ENCODE measurements at regions not wholly inside any gene's neighbourhood (a gene's known extent, or its start where the extent isn't known, plus 50 kb on each side); places are given as distances from the start of the nearest gene placed in this dataset.

DNA sequence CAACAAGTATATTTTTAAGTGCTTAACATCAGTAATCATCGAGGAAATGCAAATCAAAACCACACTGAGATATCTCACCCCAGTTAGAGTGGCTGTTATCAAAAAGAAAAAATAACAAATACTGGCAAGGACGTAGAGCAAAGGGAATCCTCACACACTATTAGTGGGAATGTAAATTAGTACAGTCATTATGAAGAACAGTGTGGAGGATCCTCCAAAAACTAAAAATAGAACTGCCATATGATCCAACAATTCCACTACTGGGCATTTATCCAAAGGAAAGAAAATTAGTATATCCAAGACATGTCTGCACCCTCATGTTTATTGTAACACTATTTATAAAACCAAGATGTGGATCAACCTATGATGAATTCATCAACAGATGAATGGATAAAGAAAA lies 149.0 kb upstream of the PWP1 start:
- H3K4me2 ChIP-seq (ENCODE audit: insufficient read depth, low read length), result no peak overlapping the region
- dilution Hi-C loops (cut with MboI; ENCODE audit: extremely low pct_ligation_motif_present, low sequenced_read_pairs) (no loop called here), intact Hi-C loops (cut with micrococcal nuclease) (no loop called here)
- no peak for FAIRE-seq
- H3K4me1 ChIP-seq (ENCODE audit: control insufficient read depth, extremely low read depth, insufficient read depth, low read length), result no peaks in the 10 kb centered on the region
- ChIA-PET CTCF (no interaction called here), POLR2A (no interaction called here)
- BruUV-seq (replicated peaks), result no TSS peak
- no peak for DNase-seq (ENCODE audit: low read depth, low spot score)
- no peaks in the 10 kb centered on the region for H4K20me1 ChIP-seq (replicated peaks; ENCODE audit: control insufficient read depth, extremely low read depth, insufficient read depth, low read length)
- no peaks in the 10 kb centered on the region for H3K9me3 ChIP-seq (replicated peaks; ENCODE audit: control insufficient read depth, insufficient read depth, low read length)
- no peak overlapping the region for H3K27ac ChIP-seq (ENCODE audit: insufficient read depth, low read depth, low read length)
- H3K36me3 ChIP-seq (ENCODE audit: control insufficient read depth in 2 of 2, extremely low read depth in 1 of 2, insufficient read depth in 2 of 2, low read length in 2 of 2), result no peaks in the 10 kb centered on the region
- no peaks in the 10 kb centered on the region for H3K79me2 ChIP-seq (ENCODE audit: control insufficient read depth, insufficient read depth, low read length)
- H3K9me1 ChIP-seq (replicated peaks; ENCODE audit: control insufficient read depth, extremely low read depth, insufficient read depth, low read length), result no peaks in the 10 kb centered on the region
- no peak overlapping the region for H3K9ac ChIP-seq (replicated peaks; ENCODE audit: extremely low read depth, insufficient read depth, low read length)
- no peak overlapping the region for H3K4me3 ChIP-seq (replicated peaks in 1 of 3; ENCODE audit: insufficient read depth in 1 of 3, low read depth in 1 of 3, low read length in 3 of 3)
- H3K27me3 ChIP-seq (ENCODE audit: control insufficient read depth in 2 of 2, insufficient read depth in 2 of 2, low read length in 2 of 2), result no peaks in the 10 kb centered on the region
- no peak for TF ChIP-seq MYC (IDR thresholded peaks at IDR 0.05; ENCODE audit: low read depth, low read length)
- TF ChIP-seq EZH2 (IDR thresholded peaks at IDR 0.05; ENCODE audit: borderline replicate concordance, low read depth, low read length, severe bottlenecking), result no peak
- TF ChIP-seq, protein P1, sequence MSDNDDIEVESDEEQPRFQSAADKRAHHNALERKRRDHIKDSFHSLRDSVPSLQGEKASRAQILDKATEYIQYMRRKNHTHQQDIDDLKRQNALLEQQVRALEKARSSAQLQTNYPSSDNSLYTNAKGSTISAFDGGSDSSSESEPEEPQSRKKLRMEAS (IDR thresholded peaks at IDR 0.05; ENCODE audit: insufficient read depth, insufficient read length), result no peak
- TF ChIP-seq, protein P2, sequence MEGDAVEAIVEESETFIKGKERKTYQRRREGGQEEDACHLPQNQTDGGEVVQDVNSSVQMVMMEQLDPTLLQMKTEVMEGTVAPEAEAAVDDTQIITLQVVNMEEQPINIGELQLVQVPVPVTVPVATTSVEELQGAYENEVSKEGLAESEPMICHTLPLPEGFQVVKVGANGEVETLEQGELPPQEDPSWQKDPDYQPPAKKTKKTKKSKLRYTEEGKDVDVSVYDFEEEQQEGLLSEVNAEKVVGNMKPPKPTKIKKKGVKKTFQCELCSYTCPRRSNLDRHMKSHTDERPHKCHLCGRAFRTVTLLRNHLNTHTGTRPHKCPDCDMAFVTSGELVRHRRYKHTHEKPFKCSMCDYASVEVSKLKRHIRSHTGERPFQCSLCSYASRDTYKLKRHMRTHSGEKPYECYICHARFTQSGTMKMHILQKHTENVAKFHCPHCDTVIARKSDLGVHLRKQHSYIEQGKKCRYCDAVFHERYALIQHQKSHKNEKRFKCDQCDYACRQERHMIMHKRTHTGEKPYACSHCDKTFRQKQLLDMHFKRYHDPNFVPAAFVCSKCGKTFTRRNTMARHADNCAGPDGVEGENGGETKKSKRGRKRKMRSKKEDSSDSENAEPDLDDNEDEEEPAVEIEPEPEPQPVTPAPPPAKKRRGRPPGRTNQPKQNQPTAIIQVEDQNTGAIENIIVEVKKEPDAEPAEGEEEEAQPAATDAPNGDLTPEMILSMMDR (IDR thresholded peaks at IDR 0.05; ENCODE audit: extremely low read depth in 1 of 2, insufficient read depth in 1 of 2, low read depth in 1 of 2, low read length in 2 of 2), result no peak
- no peak overlapping the region for H2AFZ ChIP-seq (ENCODE audit: low read depth, low read length)

DNA sequence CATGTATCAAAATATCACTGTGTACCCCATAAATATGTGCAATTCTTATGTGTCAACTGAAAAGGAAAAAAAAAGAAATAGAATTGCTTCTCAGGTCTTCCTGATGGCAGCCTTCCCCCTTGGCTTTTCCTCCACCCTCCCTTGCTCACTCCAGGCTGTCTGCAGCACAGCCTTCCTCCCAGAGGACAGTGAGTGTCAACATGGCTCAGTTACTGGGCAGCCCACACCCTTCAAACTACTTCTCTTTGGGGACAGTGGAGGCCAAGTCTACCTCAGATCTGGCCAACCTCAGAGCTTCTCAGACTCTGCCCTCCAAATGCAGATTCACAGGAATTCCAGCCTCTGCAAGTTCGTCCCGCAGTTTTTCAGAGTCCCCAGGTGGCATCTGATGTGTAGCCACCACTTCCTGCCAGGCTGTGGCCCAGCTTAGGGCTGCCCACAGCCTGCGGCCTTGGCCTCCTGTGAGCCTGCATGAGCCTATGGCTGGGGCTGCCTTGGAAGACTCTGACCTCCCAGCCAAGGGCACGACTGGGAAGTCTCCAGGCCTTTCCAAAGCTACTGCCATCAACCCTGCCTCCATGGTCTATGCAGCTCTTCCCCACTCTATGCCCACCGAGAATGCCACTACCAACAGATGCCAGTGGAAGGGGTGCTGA lies 148.0 kb upstream of the PWP1 start:
- H3K27me3 ChIP-seq (ENCODE audit: control insufficient read depth in 2 of 2, insufficient read depth in 2 of 2, low read length in 2 of 2), result no peaks in the 10 kb centered on the region
- TF ChIP-seq POLR2AphosphoS5 (IDR thresholded peaks at IDR 0.05; ENCODE audit: insufficient read depth, low read depth, low read length), result no peak
- TF ChIP-seq MYC (IDR thresholded peaks at IDR 0.05; ENCODE audit: low read depth, low read length), result no peak
- no peak for TF ChIP-seq FOS (IDR thresholded peaks at IDR 0.05; ENCODE audit: borderline replicate concordance, insufficient read depth, low read length)
- TF ChIP-seq, protein P1 (IDR thresholded peaks at IDR 0.05; ENCODE audit: insufficient read depth, insufficient read length), result no peak
- TF ChIP-seq, protein P2 (IDR thresholded peaks at IDR 0.05; ENCODE audit: extremely low read depth in 1 of 2, insufficient read depth in 1 of 2, low read depth in 1 of 2, low read length in 2 of 2), result no peak
- TF ChIP-seq EZH2 (IDR thresholded peaks at IDR 0.05; ENCODE audit: borderline replicate concordance, low read depth, low read length, severe bottlenecking), result no peak
- TF ChIP-seq POLR2A (IDR thresholded peaks at IDR 0.05; ENCODE audit: low read depth, low read length), result no peak
- no peak for TF ChIP-seq JUN (IDR thresholded peaks at IDR 0.05; ENCODE audit: borderline replicate concordance, insufficient read depth, insufficient read length, low read depth)
- no peak for TF ChIP-seq GATA2 (IDR thresholded peaks at IDR 0.05; ENCODE audit: insufficient read depth, insufficient read length, low read depth, low read length)
- no peak overlapping the region for H2AFZ ChIP-seq (ENCODE audit: low read depth, low read length)
- BruUV-seq (replicated peaks), result no TSS peak
- no peaks in the 10 kb centered on the region for H3K36me3 ChIP-seq (ENCODE audit: control insufficient read depth in 2 of 2, extremely low read depth in 1 of 2, insufficient read depth in 2 of 2, low read length in 2 of 2)
- H3K9me3 ChIP-seq (replicated peaks; ENCODE audit: control insufficient read depth, insufficient read depth, low read length), result no peaks in the 10 kb centered on the region
- no peaks in the 10 kb centered on the region for H3K4me1 ChIP-seq (ENCODE audit: control insufficient read depth, extremely low read depth, insufficient read depth, low read length)
- H3K27ac ChIP-seq (ENCODE audit: insufficient read depth, low read depth, low read length), result no peak overlapping the region
- ChIA-PET CTCF (interaction anchor here (0.8 to 1.1 kb wide), 2 partner anchors 9 to 86 kb away, joined by 3 to 4 read pairs; no protein-coding TSS in a partner anchor), POLR2A (no interaction called here)
- no peak overlapping the region for H3K4me3 ChIP-seq (replicated peaks in 1 of 3; ENCODE audit: insufficient read depth in 1 of 3, low read depth in 1 of 3, low read length in 3 of 3)
- no peaks in the 10 kb centered on the region for H3K9me1 ChIP-seq (replicated peaks; ENCODE audit: control insufficient read depth, extremely low read depth, insufficient read depth, low read length)
- DNase-seq (ENCODE audit: low read depth, low spot score), result no peak
- FAIRE-seq, result no peak
- H4K20me1 ChIP-seq (replicated peaks; ENCODE audit: control insufficient read depth, extremely low read depth, insufficient read depth, low read length), result no peaks in the 10 kb centered on the region
- dilution Hi-C loops (cut with MboI; ENCODE audit: extremely low pct_ligation_motif_present, low sequenced_read_pairs) (no loop called here), intact Hi-C loops (cut with micrococcal nuclease) (no loop called here)
- H3K79me2 ChIP-seq (ENCODE audit: control insufficient read depth, insufficient read depth, low read length), result no peaks in the 10 kb centered on the region
- H3K4me2 ChIP-seq (ENCODE audit: insufficient read depth, low read length), result no peak overlapping the region
- H3K9ac ChIP-seq (replicated peaks; ENCODE audit: extremely low read depth, insufficient read depth, low read length), result no peak overlapping the region
